Activated naive CD4-positive, alpha-beta T cell treated with anti-CD3 and anti-CD28 coated beads for 36 hours (primary cell): ENCODE measurements at regions not wholly inside any gene's neighbourhood (a gene's known extent, or its start where the extent isn't known, plus 50 kb on each side); places are given as distances from the start of the nearest gene placed in this dataset.

Source experiments
- CTCF ChIA-PET: fragments of 350-600 bp; sonication (Branson Sonifier 250); formaldehyde crosslinking; loops from one replicate; lab custom pipeline; 2021; ENCODE audit warnings: antibody characterized with exemption; lab: Charles Lee
- DNase-seq: peaks from one replicate; pipeline ENCODE4 v3.0.0-alpha.2; 2020
- H3K27ac Mint-ChIP-seq: one replicate; pipeline ENCODE4 v1.8.0; 2021; ENCODE audit warnings: mild to moderate bottlenecking, mixed read lengths
- H3K27me3 Mint-ChIP-seq: one replicate; pipeline ENCODE4 v1.8.0; 2021; ENCODE audit warnings: low read depth, mixed read lengths
- H3K36me3 Mint-ChIP-seq: one replicate; pipeline ENCODE4 v1.8.0; 2021; ENCODE audit warnings: low read depth, mixed read lengths
- H3K4me1 Mint-ChIP-seq: one replicate; pipeline ENCODE4 v1.8.0; 2021; ENCODE audit warnings: low read depth, mixed read lengths
- H3K4me3 Mint-ChIP-seq: one replicate; pipeline ENCODE4 v1.8.0; 2021; ENCODE audit warnings: mild to moderate bottlenecking, moderate library complexity, mixed read lengths
- H3K9me3 Mint-ChIP-seq: one replicate; pipeline ENCODE4 v1.8.0; 2021; ENCODE audit warnings: mixed read lengths
- intact Hi-C: fragments of 100-400 bp; cut with micrococcal nuclease; formaldehyde crosslinking; loops from one replicate; pipeline ENCODE4 v1.15.1; 2023

DNA sequence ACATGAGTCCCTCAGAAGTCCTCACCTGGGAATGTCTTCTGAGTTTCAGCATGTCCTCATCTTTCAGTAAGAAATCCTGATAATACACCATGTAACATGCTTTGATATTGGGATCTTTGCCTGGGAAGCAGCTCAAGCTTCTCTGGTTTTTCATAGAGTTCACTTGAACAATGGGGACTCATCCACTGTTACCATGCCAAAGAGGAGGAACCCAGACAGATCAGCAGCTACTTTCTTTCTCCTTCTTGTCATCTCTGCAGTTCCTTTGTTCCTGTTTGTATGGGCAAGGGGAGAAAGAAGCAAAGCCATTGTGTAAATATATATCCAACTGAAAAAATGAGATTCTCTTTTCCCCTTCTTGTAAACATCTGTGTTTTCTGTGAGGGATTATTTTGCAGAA lies 450.6 kb upstream of the HS3ST5 start:
- intact Hi-C loops = no loop called here
- CTCF ChIA-PET = no interaction called here
- Mint-ChIP-seq H3K4me3 (no peak overlapping the region), H3K27ac (no peak overlapping the region), H3K27me3 (no peaks in the 10 kb centered on the region), H3K9me3 (peaks cover 3% of the 10 kb centered on the region), H3K4me1 (no peaks in the 10 kb centered on the region), H3K36me3 (no peaks in the 10 kb centered on the region)
- DNase-seq = no peak

- H3K4me1 Mint-ChIP-seq = no peaks in the 10 kb centered on the region
- no peak overlapping the region for H3K4me3 Mint-ChIP-seq
- no peak overlapping the region for H3K27ac Mint-ChIP-seq
- H3K27me3 Mint-ChIP-seq = no peaks in the 10 kb centered on the region
- intact Hi-C loops = no loop called here
- DNase-seq = no peak
- H3K9me3 Mint-ChIP-seq = peaks cover 6% of the 10 kb centered on the region
- CTCF ChIA-PET = interaction anchor here (0.6 kb wide), 2 partner anchors 183 to 507 kb away, joined by 3 read pairs; no protein-coding TSS in a partner anchor
- H3K36me3 Mint-ChIP-seq = no peaks in the 10 kb centered on the region
These were observed 442.7 kb upstream of the HS3ST5 start for GRCh38 chr6:114785235-114786127.

GRCh38 chr6:114783783-114784182 lies 441.0 kb upstream of the HS3ST5 start:
- Mint-ChIP-seq H3K9me3 (peaks cover 6% of the 10 kb centered on the region), H3K4me1 (no peaks in the 10 kb centered on the region), H3K27me3 (no peaks in the 10 kb centered on the region), H3K27ac (no peak overlapping the region), H3K36me3 (no peaks in the 10 kb centered on the region), H3K4me3 (no peak overlapping the region)
- intact Hi-C loops = no loop called here
- CTCF ChIA-PET = no interaction called here
- no peak for DNase-seq

DNA sequence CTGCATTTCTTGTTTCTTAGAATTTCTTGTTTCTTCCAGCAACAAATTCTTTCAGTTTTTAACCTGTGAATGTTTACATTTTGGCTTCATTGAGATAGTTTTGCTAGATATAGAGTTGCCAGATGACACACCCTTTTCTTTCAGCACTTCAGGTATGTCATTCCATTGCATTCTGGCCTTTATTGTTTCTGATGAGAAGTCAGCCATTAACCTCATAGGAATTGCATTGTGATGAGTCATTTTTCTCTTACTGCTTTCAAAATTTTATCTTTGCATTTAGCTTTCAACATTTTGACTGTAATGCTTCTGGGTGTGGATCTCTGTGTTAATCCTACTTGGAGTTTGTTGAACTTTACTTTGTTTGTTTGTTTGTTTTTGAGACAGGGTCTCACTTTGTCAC lies 440.3 kb upstream of the HS3ST5 start:
- CTCF ChIA-PET = no interaction called here
- no peak overlapping the region for H3K4me3 Mint-ChIP-seq

GRCh38 chr6:114764866-114765265 lies 422.0 kb upstream of the HS3ST5 start:
- no peak for DNase-seq
- Mint-ChIP-seq H3K9me3 (peaks cover 10% of the 10 kb centered on the region), H3K27ac (no peak overlapping the region), H3K4me3 (no peak overlapping the region), H3K27me3 (no peaks in the 10 kb centered on the region), H3K4me1 (no peaks in the 10 kb centered on the region), H3K36me3 (no peaks in the 10 kb centered on the region)
- CTCF ChIA-PET = no interaction called here
- intact Hi-C loops = no loop called here

More for the DNA sequence above, 440.3 kb upstream of the HS3ST5 start:
- peaks cover 6% of the 10 kb centered on the region for H3K9me3 Mint-ChIP-seq
- intact Hi-C loops = no loop called here
- no peak overlapping the region for H3K27ac Mint-ChIP-seq
- no peaks in the 10 kb centered on the region for H3K27me3 Mint-ChIP-seq
- H3K36me3 Mint-ChIP-seq = no peaks in the 10 kb centered on the region
- no peaks in the 10 kb centered on the region for H3K4me1 Mint-ChIP-seq
- DNase-seq = no peak

DNA sequence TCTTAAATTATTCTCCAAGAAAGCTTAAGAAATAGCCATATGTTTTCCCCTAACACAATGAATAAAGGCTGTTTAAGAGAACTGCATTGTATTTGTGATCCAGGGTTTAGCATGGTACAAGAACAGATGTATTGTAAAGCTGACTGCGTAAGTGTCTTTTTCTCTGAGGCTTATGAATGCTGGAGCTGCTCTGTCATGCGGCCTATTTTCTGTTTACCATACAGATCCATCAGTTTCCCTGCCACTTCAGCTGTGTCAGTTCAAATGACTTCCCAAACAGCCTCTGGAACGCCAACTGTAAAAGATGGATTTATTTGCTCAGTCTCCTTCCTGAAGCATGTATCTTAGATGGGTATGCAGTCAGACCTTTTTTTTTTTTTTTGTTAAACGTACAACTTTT lies 419.3 kb upstream of the HS3ST5 start:
- CTCF ChIA-PET = interaction anchor here (0.7 kb wide), 1 partner anchor 21 kb away, joined by 3 read pairs; no protein-coding TSS in a partner anchor
- intact Hi-C loops = no loop called here
- Mint-ChIP-seq H3K36me3 (no peaks in the 10 kb centered on the region), H3K4me3 (no peak overlapping the region), H3K9me3 (peaks cover 8% of the 10 kb centered on the region), H3K4me1 (no peaks in the 10 kb centered on the region), H3K27ac (no peak overlapping the region), H3K27me3 (no peaks in the 10 kb centered on the region)
- no peak for DNase-seq

DNA sequence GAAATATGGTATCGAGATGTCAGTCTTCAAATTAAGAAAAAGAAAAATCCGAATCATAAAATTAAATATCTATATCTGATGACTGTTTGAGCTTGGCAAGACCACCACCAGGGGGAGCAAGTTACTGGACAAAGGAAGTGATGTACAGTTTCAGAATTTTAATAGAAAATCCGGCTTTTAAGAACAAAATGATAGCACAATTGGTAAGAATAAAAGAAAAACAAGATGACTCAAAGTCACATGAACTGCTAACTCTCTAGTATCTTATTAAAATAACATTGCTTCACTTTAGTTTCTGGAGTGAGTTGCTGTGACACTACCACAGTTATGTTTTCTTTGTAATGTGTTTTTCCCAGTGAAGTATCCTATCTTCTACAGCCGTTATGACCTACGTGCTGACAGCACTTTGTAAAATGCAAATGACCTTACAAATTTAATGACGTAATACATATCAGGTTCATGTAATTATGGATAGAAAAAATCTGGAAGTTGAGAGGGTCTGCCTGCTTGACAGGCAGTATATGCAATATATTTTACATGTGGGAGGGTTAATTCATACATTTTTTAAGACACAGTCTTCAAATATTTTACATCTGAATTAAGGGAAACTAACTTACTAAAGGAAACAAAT lies 405.3 kb upstream of the HS3ST5 start:
- intact Hi-C loops = no loop called here
- Mint-ChIP-seq H3K4me1 (no peaks in the 10 kb centered on the region), H3K27ac (no peak overlapping the region), H3K36me3 (no peaks in the 10 kb centered on the region), H3K9me3 (no peaks in the 10 kb centered on the region), H3K4me3 (no peak overlapping the region), H3K27me3 (no peaks in the 10 kb centered on the region)
- CTCF ChIA-PET = no interaction called here
- peak; percentile 49 for DNase-seq

DNA sequence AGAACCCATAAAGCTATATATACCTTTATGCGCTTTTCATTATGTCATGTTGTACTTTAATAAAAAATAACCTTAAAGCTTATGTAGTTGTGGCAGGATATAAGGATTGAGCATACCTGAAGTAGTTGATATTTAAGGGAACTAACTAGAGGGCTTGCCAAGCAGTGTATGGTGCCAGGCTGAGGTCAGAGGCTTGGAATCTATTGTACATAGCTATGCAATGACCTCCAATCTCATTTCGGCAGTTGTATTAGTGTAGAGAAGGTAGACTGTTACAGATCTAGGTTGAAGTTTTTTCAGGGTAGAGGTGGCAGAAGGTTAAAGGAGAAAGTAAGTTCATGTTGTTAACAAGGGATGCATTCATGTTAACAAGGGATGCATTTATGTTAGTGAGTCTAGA lies 397.7 kb upstream of the HS3ST5 start:
- DNase-seq = no peak
- CTCF ChIA-PET = no interaction called here
- H3K4me1 Mint-ChIP-seq = no peaks in the 10 kb centered on the region
- no peaks in the 10 kb centered on the region for H3K36me3 Mint-ChIP-seq
- no peaks in the 10 kb centered on the region for H3K27me3 Mint-ChIP-seq
- intact Hi-C loops = no loop called here
- H3K27ac Mint-ChIP-seq = no peak overlapping the region
- H3K4me3 Mint-ChIP-seq = no peak overlapping the region
- no peaks in the 10 kb centered on the region for H3K9me3 Mint-ChIP-seq

DNA sequence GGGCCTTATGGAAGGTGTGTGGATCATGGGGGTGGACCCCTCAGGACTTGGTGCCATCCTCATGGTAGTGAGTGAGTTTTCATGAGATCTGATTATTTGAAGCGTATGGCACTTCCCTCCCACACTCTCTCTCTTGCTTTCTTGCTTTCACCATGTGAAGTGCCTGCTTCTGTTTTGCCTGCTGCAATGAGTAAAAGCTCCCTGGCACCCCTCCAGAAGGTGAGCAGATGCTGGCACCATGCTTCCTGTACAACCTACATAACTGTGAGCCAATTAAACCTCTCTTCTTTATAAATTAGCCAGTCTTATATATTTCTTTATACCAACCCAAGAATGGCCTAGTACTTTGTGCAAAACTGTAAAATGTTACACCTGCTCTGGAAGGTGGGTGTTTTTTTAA lies 396.8 kb upstream of the HS3ST5 start:
- H3K4me1 Mint-ChIP-seq = no peaks in the 10 kb centered on the region
- CTCF ChIA-PET = no interaction called here
- H3K9me3 Mint-ChIP-seq = no peaks in the 10 kb centered on the region
- intact Hi-C loops = no loop called here
- DNase-seq = no peak
- no peaks in the 10 kb centered on the region for H3K36me3 Mint-ChIP-seq
- no peak overlapping the region for H3K27ac Mint-ChIP-seq
- H3K4me3 Mint-ChIP-seq = no peak overlapping the region
- no peaks in the 10 kb centered on the region for H3K27me3 Mint-ChIP-seq

DNA sequence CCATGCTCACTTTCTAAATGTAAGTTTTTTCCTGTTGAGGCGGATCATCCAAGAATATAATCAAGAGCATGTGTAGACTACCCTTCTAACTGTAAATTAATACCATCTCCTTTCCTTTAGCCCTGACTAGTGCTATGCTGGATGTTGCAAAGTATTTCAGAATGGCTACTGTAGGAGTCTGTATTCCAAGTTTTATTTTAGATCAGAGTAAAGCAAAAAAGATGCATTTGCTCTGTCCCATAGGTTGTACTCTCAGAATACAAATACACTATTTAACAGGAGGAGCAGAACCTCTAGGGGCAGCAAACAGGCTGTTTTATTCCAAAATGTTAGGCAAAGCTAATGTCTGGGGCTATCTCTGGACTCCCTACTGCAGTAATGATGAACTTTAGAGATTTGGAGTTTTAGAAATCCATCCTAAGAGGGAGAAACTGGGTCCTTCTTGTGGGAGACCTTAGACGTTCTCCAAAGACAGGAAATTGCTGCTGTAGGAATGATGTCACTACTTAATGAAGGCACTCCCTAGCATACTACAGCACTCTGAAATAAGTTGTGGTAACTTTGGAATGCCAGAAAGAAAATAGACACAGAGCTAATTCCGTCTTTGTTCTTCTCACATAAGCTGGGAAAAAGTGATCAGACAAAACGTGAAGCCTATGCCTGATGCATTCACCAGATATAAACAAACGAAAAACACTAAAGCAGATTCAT lies 392.4 kb upstream of the HS3ST5 start:
- no peak for DNase-seq
- no peak overlapping the region for H3K27ac Mint-ChIP-seq
- H3K4me1 Mint-ChIP-seq = no peaks in the 10 kb centered on the region
- no peaks in the 10 kb centered on the region for H3K36me3 Mint-ChIP-seq
- H3K27me3 Mint-ChIP-seq = no peaks in the 10 kb centered on the region
- H3K4me3 Mint-ChIP-seq = no peak overlapping the region
- CTCF ChIA-PET = no interaction called here
- no peaks in the 10 kb centered on the region for H3K9me3 Mint-ChIP-seq
- intact Hi-C loops = no loop called here

DNA sequence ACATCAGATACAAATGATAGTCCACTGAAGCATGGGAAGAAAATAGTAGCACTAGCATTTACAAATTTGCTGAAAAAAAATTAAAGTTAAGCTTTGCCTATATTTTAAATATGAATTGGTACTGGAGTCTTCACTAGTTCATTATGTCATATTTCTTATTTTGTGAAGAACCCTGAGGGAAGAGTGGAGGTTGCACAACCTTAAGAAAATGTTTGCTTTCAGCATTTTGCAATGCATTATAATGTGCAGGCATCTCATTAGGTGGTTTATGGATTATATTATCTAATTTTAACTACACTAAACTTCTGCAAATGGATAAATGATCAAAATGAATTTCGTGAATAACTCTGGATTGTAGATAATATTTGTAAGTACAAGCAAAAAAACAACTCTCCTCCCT lies 390.8 kb upstream of the HS3ST5 start:
- H3K27me3 Mint-ChIP-seq = no peaks in the 10 kb centered on the region

DNA sequence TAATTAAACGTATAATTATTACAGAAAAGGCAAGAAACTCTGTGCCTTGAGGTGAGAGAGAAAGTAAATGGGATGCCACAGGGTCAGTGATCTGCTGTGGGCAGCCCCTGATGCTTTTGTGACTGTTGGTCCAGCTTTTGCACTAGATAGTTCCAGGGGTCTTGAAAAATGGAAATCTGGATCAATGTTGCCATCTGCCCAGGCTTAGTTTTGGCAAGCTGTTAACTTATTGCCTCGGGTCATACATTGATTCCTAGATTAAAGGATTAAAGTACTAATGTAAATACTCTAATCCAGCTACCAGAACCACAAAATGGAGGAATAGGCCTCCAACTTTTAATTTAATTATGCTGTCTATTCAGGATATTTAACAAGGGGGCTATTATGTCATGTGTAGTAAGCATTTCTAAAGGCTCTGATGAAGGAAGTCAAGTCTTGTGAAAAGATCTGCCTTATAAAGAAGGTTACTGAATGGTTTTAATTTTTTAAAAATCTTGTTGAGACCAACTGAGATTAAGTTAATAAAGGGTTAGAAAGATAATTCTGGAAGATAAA lies 376.0 kb upstream of the HS3ST5 start:
- no peaks in the 10 kb centered on the region for H3K4me1 Mint-ChIP-seq
- peaks cover 2% of the 10 kb centered on the region for H3K27me3 Mint-ChIP-seq
- CTCF ChIA-PET = no interaction called here
- DNase-seq = no peak
- no peaks in the 10 kb centered on the region for H3K36me3 Mint-ChIP-seq
- H3K27ac Mint-ChIP-seq = no peak overlapping the region
- peaks cover 5% of the 10 kb centered on the region for H3K9me3 Mint-ChIP-seq
- H3K4me3 Mint-ChIP-seq = no peak overlapping the region
- intact Hi-C loops = no loop called here

More for the DNA sequence above, 390.8 kb upstream of the HS3ST5 start:
- peaks cover 2% of the 10 kb centered on the region for H3K9me3 Mint-ChIP-seq
- DNase-seq = no peak
- intact Hi-C loops = no loop called here
- CTCF ChIA-PET = no interaction called here
- H3K27ac Mint-ChIP-seq = no peak overlapping the region
- no peak overlapping the region for H3K4me3 Mint-ChIP-seq
- no peaks in the 10 kb centered on the region for H3K4me1 Mint-ChIP-seq
- no peaks in the 10 kb centered on the region for H3K36me3 Mint-ChIP-seq
